ENCODE measurements at regions not wholly inside any gene's neighbourhood (a gene's known extent, or its start where the extent isn't known, plus 50 kb on each side); places are given as distances from the start of the nearest gene placed in this dataset.

- no peak for DNase-seq (ENCODE audit: low spot score)
Measured at GRCh38 chr13:74084375-74084935, 49.7 kb downstream of the KLF12 start.

- DNase-seq (ENCODE audit: low spot score), result no peak
Measured at GRCh38 chr13:74082741-74083160, 51.5 kb downstream of the KLF12 start.

GRCh38 chr13:74080762-74081161, 53.4 kb downstream of the KLF12 start:
- no peak for DNase-seq (ENCODE audit: low spot score)

GRCh38 chr13:74077792-74078191, 56.4 kb downstream of the KLF12 start:
- DNase-seq (ENCODE audit: low spot score), result no peak

DNA sequence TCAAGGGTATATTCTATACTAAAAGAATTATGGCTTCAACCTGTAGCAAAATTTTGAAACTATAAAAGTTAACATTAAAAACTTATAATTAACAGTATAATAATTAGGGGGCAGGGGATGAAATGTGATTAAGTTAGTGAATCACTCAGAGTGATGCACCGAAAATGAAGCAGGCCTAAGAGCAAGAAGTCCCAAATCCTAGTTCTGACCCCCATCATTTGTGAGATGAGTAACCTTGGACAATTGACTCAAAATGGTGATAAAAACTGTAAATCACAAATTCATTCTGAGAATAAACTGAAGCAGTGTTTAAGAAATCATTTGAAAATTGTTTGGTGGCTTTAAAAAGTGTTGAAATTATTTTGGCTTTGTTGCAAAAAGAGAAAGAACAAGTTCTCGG, 56.8 kb downstream of the KLF12 start:
- no peak for DNase-seq (ENCODE audit: low spot score)

- no peak for DNase-seq (ENCODE audit: low spot score)
Measured at GRCh38 chr13:74074723-74075122, 59.5 kb downstream of the KLF12 start.

GRCh38 chr13:74073274-74073673, 60.9 kb downstream of the KLF12 start:
- DNase-seq (ENCODE audit: low spot score), result no peak

GRCh38 chr13:74070513-74070912, 63.7 kb downstream of the KLF12 start:
- DNase-seq (ENCODE audit: low spot score), result no peak

DNA sequence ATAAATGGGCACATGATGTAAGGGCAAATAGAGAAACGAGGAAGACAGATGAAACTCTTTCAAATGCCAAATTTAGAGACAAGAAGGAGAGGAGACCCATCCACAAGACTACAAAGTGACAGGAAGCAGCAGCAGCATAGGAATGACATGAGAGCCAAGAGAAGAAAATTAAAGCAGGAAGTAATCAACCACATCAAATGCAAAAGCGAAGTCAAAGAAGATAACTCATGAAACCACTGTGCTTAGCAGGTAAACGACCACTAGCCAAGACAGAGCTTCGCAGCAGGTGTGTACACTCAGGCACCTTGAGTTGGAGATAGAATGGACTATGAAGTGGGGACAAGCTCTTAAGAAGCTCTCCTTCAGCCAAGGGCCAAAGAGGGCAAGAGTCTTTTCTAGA, 64.1 kb downstream of the KLF12 start:
- DNase-seq (ENCODE audit: low spot score), result no peak

GRCh38 chr13:74068471-74068870, 65.7 kb downstream of the KLF12 start:
- no peak for DNase-seq (ENCODE audit: low spot score)

- DNase-seq (ENCODE audit: low spot score), result no peak
Measured at GRCh38 chr13:74067818-74068217, 66.4 kb downstream of the KLF12 start.

DNA sequence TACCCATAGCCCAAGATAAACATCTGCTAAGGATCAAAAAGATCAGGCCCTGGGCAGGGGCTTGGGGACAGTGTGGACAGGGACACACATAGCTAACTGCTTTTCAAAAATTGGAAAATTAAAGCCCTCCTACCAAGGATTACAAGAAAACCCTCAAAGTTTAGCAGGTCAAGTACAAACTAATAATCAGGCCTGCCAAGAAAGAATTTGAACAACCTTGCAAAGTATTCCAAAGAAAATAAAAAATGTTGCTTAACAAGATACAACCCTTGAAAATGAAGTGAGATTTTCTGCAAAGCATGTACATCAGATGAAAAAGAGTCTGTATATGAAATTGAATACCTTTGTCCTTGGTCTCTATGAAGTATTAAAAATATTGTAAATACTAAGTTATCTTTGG, 67.3 kb downstream of the KLF12 start:
- no peak for DNase-seq (ENCODE audit: low spot score)

DNA sequence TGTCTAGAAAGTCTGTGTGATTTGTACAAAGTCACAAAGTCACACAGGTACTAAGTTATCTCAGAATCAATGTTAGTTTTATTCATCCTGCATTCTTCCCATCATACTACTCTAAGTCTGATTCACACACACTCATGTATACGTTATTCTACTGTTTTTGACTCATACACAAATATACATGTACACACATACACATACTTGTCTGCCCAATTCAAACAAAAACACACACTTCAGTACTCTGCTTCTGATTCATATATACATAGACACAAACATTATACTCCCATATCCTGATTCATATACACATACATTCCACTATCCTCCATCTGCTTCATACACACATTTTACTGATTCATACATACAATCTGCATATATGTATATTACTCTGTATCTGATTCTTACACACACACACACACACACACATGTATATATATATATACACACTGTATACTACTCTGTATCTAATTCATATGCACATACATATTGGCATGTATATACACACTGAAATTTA, 69.3 kb downstream of the KLF12 start:
- no peak for DNase-seq (ENCODE audit: low spot score)

GRCh38 chr13:74063533-74064100, 70.6 kb downstream of the KLF12 start:
- DNase-seq (ENCODE audit: low spot score), result no peak

DNA sequence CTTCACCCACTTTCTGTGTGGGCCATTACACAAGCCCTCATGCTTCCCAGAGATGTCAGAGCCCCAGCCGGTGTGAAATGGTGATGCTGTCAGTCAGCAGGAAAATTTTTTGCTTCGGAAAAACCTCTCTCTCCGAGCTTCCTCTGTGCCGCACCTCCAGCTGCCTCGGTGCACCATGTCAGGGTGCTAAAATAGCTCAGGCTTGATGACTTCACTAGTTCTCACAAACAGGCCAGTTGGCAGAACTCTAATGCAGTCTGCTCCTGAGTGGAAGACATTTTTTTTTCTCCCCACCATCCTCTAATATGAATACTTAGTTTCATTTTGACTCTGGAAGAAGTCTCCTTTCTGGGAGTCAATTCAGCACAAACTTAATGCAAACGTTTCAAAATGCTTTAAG, 71.3 kb downstream of the KLF12 start:
- DNase-seq (ENCODE audit: low spot score), result peak; percentile 32

DNA sequence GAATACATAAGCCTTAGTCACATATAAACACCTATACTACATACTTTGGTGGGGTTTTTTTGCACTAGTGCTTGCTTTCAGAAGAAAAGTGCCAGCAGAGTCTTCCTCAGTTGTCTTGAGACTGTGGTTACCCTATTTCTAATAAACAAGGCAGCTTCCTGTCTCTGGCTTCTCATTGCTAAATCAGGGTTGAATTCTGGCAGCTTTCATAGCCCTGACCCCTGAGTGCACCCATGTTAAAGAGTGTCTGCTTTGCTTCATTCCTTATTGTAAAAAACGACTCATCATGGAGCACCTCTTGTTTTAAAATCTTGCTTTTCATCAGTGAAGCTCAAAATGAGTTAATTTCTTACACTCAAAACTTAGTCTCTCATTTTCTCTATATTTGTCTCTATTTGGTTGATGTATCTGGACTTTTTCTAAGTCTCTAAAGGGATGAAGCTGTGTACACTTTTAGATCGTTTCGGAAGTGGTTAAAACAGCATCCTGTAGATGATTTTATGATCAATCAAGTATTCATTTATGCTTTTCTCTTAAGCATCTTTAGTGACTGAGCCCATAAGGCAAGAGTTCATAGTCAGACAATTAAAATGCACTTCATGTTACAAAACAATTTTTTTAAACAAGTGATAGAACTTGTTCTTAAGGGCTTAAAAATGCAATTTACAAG, 72.1 kb downstream of the KLF12 start:
- no peak for DNase-seq (ENCODE audit: low spot score)

- DNase-seq (ENCODE audit: low spot score), result no peak
Measured at GRCh38 chr13:74056801-74057542, 77.2 kb downstream of the KLF12 start.

DNA sequence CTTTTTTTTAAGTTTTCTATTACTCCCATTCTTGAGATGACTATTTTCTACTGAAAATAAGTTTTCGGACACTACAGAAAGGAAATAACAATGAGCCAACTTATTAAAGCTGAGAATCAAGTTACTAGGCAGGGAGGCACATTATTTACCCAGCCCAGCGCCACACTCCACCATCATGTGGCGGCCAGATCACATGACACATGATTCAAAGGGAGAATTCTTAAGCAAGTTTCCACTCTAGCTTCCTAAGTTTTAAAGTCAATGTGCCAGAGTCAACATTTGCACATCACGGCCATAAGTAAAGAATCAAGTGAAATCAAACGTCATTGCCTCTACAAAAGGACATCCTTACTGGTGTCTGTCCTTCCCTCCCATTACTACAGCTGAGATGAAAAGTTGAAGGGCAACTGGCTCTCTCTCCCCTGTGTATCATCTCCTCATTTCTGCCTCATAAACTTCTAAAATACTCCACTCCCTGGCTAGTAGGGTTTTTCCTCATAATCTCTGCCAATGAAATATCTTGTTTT, 81.7 kb downstream of the KLF12 start:
- no peak for DNase-seq (ENCODE audit: low spot score)

DNA sequence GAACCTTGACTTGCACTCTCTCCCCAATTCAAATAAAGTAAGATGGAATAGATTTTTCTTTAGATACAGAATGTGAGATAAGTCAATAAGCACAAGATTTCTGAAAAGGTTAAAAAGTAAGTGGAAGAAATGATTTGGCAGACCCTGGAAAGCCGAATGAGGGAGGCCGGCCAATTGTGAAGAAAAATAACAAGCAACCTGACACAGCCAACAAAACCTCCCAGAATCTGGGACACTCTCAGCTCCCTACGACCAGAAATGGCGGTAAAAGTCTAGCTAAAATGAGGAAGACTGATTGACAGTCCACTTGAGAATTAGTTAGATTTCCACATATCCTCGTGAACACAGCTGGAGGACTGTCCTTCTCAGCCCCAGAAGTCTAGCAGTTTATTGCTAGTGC, 85.4 kb downstream of the KLF12 start:
- no peak for DNase-seq (ENCODE audit: low spot score)

- no peak for DNase-seq (ENCODE audit: low spot score)
Measured at GRCh38 chr13:74047931-74048600, 86.1 kb downstream of the KLF12 start.

- DNase-seq (ENCODE audit: low spot score), result no peak
Measured at GRCh38 chr13:74046431-74046830, 87.8 kb downstream of the KLF12 start.

- DNase-seq (ENCODE audit: low spot score), result no peak
Measured at GRCh38 chr13:74045583-74045982, 88.6 kb downstream of the KLF12 start.

All from AG08396 (cell line).